BE2C (cell line): ENCODE measurements at regions not wholly inside any gene's neighbourhood (a gene's known extent, or its start where the extent isn't known, plus 50 kb on each side); places are given as distances from the start of the nearest gene placed in this dataset.

Experiments
- DNase-seq: peaks from one replicate; pipeline ENCODE4 v3.0.0-alpha.2; 2020
- H3K27me3 ChIP-seq: fragments of 250-450 bp; sonication (Bioruptor Pico); 2 replicates; pipeline ENCODE4 v1.5.1; 2020; ENCODE audit warnings: mild to moderate bottlenecking
- H3K36me3 ChIP-seq: fragments of 250-450 bp; sonication (Bioruptor Pico); 2 replicates; pipeline ENCODE4 v1.5.1; 2020; ENCODE audit warnings: mild to moderate bottlenecking
- H3K4me1 ChIP-seq: fragments of 250-450 bp; sonication (Bioruptor Pico); 2 replicates; pipeline ENCODE4 v1.5.1; 2020
- H3K4me3 ChIP-seq: 2 replicates; pipeline ENCODE4 v1.5.1; 2011; ENCODE audit warnings: low read depth, low read length
- H3K9me3 ChIP-seq: fragments of 250-450 bp; sonication (Bioruptor Pico); 2 replicates; pipeline ENCODE4 v1.5.1; 2020
- CTCF ChIP-seq: IDR thresholded peaks from 2 replicates; pipeline ENCODE4 v1.5.1; 2012; ENCODE audit warnings: mild to moderate bottlenecking, low read depth, low read length

GRCh38 chr12:83996671-83997070 is 915.9 kb downstream of the SLC6A15 start:
- H3K9me3 ChIP-seq, result no peaks in the 10 kb centered on the region; the same call in 1 of the 2 replicates
- DNase-seq, result no peak
- H3K36me3 ChIP-seq, result no peaks in the 10 kb centered on the region
- H3K27me3 ChIP-seq, result no peaks in the 10 kb centered on the region
- no peak for TF ChIP-seq CTCF
- no peak overlapping the region for H3K4me3 ChIP-seq
- H3K4me1 ChIP-seq, result no peaks in the 10 kb centered on the region

DNA sequence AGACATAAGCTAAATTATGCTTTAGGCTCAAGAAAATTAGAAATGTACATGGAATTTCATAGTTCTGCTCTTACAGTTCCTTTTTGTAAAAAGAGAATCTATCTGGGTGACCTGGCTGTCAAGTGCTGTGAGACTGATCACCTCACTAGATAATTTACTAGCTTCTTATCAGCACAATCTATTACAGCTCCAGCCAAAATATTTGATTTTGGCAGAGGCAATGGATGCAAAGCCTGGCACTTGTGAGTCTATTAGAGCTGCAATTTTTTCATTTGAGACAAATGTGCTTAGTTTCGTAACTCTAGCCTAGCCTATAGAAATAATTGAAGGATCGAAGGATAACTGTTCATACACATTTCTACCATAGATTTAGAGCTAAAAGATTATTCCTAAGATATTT is 927.5 kb downstream of the SLC6A15 start:
- Histone ChIP-seq H3K27me3 (no peaks in the 10 kb centered on the region), H3K9me3 (no peaks in the 10 kb centered on the region), H3K36me3 (no peaks in the 10 kb centered on the region), H3K4me1 (no peaks in the 10 kb centered on the region), H3K4me3 (no peak overlapping the region)
- no peak for DNase-seq
- TF ChIP-seq CTCF, result no peak

DNA sequence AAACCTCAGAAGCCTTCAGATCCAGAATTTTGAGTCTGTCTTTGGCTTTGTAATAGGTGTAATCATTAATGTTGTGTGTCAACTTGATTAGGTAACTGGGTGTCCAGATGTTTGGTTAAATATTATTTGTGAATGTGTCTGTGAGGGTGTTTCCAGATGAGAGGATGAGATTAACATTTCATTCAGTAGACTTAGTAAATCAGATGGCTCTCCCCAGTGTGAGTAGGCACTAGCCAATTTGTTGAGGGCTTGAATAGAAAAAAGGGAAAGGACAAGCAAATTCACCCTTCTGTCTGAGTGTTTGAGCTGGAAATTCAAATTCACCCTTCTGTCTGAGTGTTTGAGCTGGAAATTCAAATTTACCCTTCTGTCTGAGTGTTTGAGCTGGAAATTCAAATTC is 932.2 kb downstream of the SLC6A15 start:
- Histone ChIP-seq H3K4me1 (no peaks in the 10 kb centered on the region), H3K36me3 (no peaks in the 10 kb centered on the region), H3K4me3 (no peak overlapping the region), H3K27me3 (no peaks in the 10 kb centered on the region), H3K9me3 (no peaks in the 10 kb centered on the region)
- no peak for DNase-seq
- no peak for TF ChIP-seq CTCF

DNA sequence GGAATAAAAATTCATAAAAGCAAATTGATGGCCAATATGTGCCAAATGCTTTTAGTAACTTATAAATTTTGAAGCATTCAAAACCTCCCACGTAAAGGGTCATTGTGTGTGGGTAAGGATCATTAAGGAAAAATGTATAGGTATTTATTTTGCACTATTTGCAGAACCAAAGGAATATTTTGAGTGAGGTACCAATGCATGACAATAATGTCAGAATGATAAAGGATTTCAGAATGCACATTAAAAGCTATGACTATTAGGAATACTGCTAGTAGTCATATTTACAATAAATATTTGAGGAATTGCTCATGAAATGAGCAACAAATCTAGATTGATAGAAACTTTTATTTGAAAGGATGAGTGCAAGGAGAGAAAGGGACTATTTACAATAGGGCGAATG is 932.8 kb downstream of the SLC6A15 start:
- H3K9me3 ChIP-seq, result no peaks in the 10 kb centered on the region
- no peak for DNase-seq
- H3K27me3 ChIP-seq, result no peaks in the 10 kb centered on the region
- H3K4me3 ChIP-seq, result no peak overlapping the region
- TF ChIP-seq CTCF, result no peak
- no peaks in the 10 kb centered on the region for H3K4me1 ChIP-seq
- no peaks in the 10 kb centered on the region for H3K36me3 ChIP-seq

DNA sequence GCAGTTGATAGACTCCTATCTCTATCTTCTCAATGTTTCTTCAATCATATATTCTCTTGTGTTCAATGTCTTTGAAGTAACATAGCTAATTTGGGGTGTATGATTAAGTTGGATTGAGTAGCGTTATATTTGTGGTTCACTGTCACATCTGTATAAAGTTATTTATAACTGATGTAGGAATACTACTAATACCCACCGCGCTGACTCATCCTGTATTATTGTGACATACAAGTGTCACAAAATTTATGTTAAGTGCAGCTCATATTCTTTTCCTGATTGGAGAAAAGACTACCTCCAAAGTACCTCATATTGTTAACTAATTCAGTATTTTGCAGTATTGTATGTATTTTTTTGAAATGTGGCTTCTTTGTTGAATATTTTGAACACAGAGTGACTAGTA is 940.8 kb downstream of the SLC6A15 start:
- H3K27me3 ChIP-seq, result no peaks in the 10 kb centered on the region
- no peak for DNase-seq
- no peaks in the 10 kb centered on the region; the same call in 1 of the 2 replicates for H3K4me1 ChIP-seq
- no peaks in the 10 kb centered on the region for H3K9me3 ChIP-seq
- TF ChIP-seq CTCF, result no peak
- no peaks in the 10 kb centered on the region for H3K36me3 ChIP-seq
- H3K4me3 ChIP-seq, result no peak overlapping the region

- H3K27me3 ChIP-seq, result no peaks in the 10 kb centered on the region
- no peaks in the 10 kb centered on the region for H3K9me3 ChIP-seq
- DNase-seq, result no peak
- no peak overlapping the region for H3K4me3 ChIP-seq
- no peaks in the 10 kb centered on the region for H3K36me3 ChIP-seq
- H3K4me1 ChIP-seq, result no peaks in the 10 kb centered on the region
- no peak for TF ChIP-seq CTCF
These were observed 951.8 kb downstream of the SLC6A15 start for GRCh38 chr12:83960767-83961166.
